Panc1 (cell line): ENCODE measurements at regions not wholly inside any gene's neighbourhood (a gene's known extent, or its start where the extent isn't known, plus 50 kb on each side); places are given as distances from the start of the nearest gene placed in this dataset.

Experiments
- ATAC-seq: fragments of 200-7000 bp; cut with Tn5 transposase; 2 replicates; pipeline ENCODE4 v1.9.1; 2020; ENCODE audit warnings: mild to moderate bottlenecking, moderate library complexity
- BruUV-seq: library from RNA; stranded (reverse); fragments of 400-500 nt; replicated peaks from 2 replicates; lab custom pipeline; 2021; lab: Mats Ljungman, UMichigan
- CTCF ChIA-PET: fragments of 300-600 bp; sonication (Branson Sonifier 250); formaldehyde crosslinking; loops from one replicate; lab custom pipeline; 2022; ENCODE audit warnings: antibody characterized with exemption; lab: Charles Lee
- POLR2A ChIA-PET: fragments of 300-600 bp; sonication (Branson Sonifier 250); formaldehyde crosslinking; loops from one replicate; lab custom pipeline; 2022; ENCODE audit warnings: antibody characterized with exemption; lab: Charles Lee
- DNase-seq: peaks from one replicate; pipeline ENCODE4 v3.0.0-alpha.2; 2010; ENCODE audit warnings: low read depth, low spot score
- H3K27ac ChIP-seq: 2 replicates; pipeline ENCODE4 v1.5.1; 2011; ENCODE audit warnings: mild to moderate bottlenecking, low read length, inconsistent platforms
- H3K27me3 ChIP-seq: fragments of 200-500 bp; sonication (Bioruptor generic); 2 replicates; pipeline ENCODE4 v1.6.0; 2014; ENCODE audit warnings: low read length, inconsistent platforms; ENCODE audit not compliant: control insufficient read depth, insufficient read depth
- H3K36me3 ChIP-seq: fragments of 200-500 bp; sonication (Bioruptor generic); 2 replicates; pipeline ENCODE4 v1.5.1; 2014; ENCODE audit warnings: inconsistent platforms, mild to moderate bottlenecking, low read length, moderate library complexity; ENCODE audit not compliant: control insufficient read depth, insufficient read depth
- H3K4me1 ChIP-seq: 2 replicates; pipeline ENCODE4 v1.5.1; 2011; ENCODE audit warnings: inconsistent platforms, mild to moderate bottlenecking, low read length, moderate library complexity; ENCODE audit not compliant: control insufficient read depth, insufficient read depth
- H3K4me3 ChIP-seq, 2 experiments: 2 replicates each; pipeline ENCODE4 v1.5.1; 2011 to 2012; ENCODE audit warnings: low read depth in 2 of 2, low read length in 2 of 2, mild to moderate bottlenecking in 2 of 2, inconsistent platforms in 1 of 2, moderate library complexity in 1 of 2
- H3K9me3 ChIP-seq: fragments of 200-500 bp; sonication (Bioruptor generic); 2 replicates; pipeline ENCODE4 v1.5.1; 2014; ENCODE audit warnings: low read depth, mild to moderate bottlenecking, inconsistent platforms, low read length, moderate library complexity; ENCODE audit not compliant: control insufficient read depth, insufficient read depth
- POLR2AphosphoS5 ChIP-seq: IDR thresholded peaks from 2 replicates; pipeline ENCODE4 v1.6.1; 2012; ENCODE audit warnings: mild to moderate bottlenecking, low read depth, low read length, moderate library complexity
- SIN3A ChIP-seq: IDR thresholded peaks from 2 replicates; pipeline ENCODE4 v1.6.1; 2012; ENCODE audit warnings: low read depth, mild to moderate bottlenecking, low read length, moderate library complexity, borderline replicate concordance; ENCODE audit not compliant: insufficient read depth
- TCF7L2 ChIP-seq: IDR thresholded peaks from 2 replicates; pipeline ENCODE4 v1.6.1; 2011; ENCODE audit warnings: mild to moderate bottlenecking, low read depth, low read length, inconsistent platforms
- in situ Hi-C: cut with HindIII; loops from 2 replicates; pipeline ENCODE4 v1.10.0; 2016; ENCODE audit warnings: low sequenced_read_pairs, low pct_unique_long_range_greater_than_20kb
- intact Hi-C: fragments of 100-400 bp; cut with micrococcal nuclease; formaldehyde crosslinking; loops from one replicate; pipeline ENCODE4 v1.10.0; 2022; ENCODE audit not compliant: unreplicated experiment
- TF ChIP-seq, protein P1 (sequence below): fragments of 450-650 bp; IDR thresholded peaks from 2 replicates; pipeline ENCODE4 v1.5.1; 2017; ENCODE audit warnings: mild to moderate bottlenecking
- TF ChIP-seq, protein P2 (sequence below), 2 experiments: IDR thresholded peaks; 2 replicates each; pipeline ENCODE4 v1.6.1; 2011 to 2012; ENCODE audit warnings: low read depth in 2 of 2, control low read depth in 1 of 2, low read length in 1 of 2, mild to moderate bottlenecking in 1 of 2, moderate library complexity in 1 of 2; ENCODE audit not compliant: insufficient read depth in 1 of 2

DNA sequence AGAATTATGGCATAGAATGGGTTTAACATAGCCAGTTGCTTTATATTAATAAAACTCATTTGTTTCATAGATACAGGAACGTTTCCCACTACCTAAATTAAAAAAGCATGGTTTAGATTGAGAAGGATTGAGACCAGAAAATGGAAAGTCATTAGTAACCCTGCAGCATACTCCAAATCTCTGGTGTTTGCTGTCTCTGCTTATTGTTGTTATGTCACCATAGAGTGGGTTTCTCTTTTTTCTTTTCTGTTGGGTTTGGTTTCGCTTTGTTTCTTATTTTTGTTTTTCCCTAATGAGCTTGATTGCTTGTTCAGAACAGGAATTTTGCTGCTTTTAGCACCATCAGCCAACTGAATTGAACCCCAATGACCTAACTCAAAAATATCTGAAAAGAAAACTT lies 1034.8 kb downstream of the MAT2B start:
- intact Hi-C loops (no loop called here), in situ Hi-C loops (no loop called here)
- DNase-seq, result no peak
- H3K4me3 ChIP-seq, result no peak overlapping the region
- BruUV-seq, result no TSS peak
- no peak overlapping the region for H3K27ac ChIP-seq
- H3K27me3 ChIP-seq, result no peaks in the 10 kb centered on the region
- no peak for ATAC-seq
- no peaks in the 10 kb centered on the region for H3K4me1 ChIP-seq
- H3K9me3 ChIP-seq, result no peaks in the 10 kb centered on the region
- ChIA-PET POLR2A (no interaction called here), CTCF (no interaction called here)
- no peaks in the 10 kb centered on the region for H3K36me3 ChIP-seq
- no peak for TF ChIP-seq TCF7L2
- TF ChIP-seq, protein P1, sequence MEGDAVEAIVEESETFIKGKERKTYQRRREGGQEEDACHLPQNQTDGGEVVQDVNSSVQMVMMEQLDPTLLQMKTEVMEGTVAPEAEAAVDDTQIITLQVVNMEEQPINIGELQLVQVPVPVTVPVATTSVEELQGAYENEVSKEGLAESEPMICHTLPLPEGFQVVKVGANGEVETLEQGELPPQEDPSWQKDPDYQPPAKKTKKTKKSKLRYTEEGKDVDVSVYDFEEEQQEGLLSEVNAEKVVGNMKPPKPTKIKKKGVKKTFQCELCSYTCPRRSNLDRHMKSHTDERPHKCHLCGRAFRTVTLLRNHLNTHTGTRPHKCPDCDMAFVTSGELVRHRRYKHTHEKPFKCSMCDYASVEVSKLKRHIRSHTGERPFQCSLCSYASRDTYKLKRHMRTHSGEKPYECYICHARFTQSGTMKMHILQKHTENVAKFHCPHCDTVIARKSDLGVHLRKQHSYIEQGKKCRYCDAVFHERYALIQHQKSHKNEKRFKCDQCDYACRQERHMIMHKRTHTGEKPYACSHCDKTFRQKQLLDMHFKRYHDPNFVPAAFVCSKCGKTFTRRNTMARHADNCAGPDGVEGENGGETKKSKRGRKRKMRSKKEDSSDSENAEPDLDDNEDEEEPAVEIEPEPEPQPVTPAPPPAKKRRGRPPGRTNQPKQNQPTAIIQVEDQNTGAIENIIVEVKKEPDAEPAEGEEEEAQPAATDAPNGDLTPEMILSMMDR, result no peak
- TF ChIP-seq, protein P2, sequence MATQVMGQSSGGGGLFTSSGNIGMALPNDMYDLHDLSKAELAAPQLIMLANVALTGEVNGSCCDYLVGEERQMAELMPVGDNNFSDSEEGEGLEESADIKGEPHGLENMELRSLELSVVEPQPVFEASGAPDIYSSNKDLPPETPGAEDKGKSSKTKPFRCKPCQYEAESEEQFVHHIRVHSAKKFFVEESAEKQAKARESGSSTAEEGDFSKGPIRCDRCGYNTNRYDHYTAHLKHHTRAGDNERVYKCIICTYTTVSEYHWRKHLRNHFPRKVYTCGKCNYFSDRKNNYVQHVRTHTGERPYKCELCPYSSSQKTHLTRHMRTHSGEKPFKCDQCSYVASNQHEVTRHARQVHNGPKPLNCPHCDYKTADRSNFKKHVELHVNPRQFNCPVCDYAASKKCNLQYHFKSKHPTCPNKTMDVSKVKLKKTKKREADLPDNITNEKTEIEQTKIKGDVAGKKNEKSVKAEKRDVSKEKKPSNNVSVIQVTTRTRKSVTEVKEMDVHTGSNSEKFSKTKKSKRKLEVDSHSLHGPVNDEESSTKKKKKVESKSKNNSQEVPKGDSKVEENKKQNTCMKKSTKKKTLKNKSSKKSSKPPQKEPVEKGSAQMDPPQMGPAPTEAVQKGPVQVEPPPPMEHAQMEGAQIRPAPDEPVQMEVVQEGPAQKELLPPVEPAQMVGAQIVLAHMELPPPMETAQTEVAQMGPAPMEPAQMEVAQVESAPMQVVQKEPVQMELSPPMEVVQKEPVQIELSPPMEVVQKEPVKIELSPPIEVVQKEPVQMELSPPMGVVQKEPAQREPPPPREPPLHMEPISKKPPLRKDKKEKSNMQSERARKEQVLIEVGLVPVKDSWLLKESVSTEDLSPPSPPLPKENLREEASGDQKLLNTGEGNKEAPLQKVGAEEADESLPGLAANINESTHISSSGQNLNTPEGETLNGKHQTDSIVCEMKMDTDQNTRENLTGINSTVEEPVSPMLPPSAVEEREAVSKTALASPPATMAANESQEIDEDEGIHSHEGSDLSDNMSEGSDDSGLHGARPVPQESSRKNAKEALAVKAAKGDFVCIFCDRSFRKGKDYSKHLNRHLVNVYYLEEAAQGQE (IDR thresholded peaks at IDR 0.05; ENCODE audit: insufficient read depth in 1 of 2, low read depth in 2 of 2, low read length in 1 of 2), result no peak
- TF ChIP-seq POLR2AphosphoS5, result no peak
- TF ChIP-seq SIN3A, result no peak

DNA sequence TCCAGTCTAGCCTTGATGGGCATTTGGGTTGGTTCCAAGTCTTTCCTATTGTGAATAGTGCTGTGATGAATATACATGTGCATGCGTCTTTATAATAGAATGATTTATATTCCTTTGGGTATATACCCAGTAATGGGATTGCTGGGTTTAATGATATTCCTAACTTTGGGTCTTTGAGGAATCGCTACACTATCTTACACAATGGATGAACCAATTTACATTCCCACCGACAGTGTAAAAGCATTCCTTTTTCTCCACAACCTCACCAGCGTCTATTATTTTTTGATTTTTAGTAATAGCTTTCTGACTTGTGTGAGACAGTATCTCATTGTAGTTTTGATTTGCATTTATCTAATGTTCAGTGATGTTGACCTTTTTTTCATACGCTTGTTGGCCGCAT lies 1040.1 kb downstream of the MAT2B start:
- ChIA-PET CTCF (no interaction called here), POLR2A (no interaction called here)
- in situ Hi-C loops (no loop called here), intact Hi-C loops (no loop called here)
- H3K27ac ChIP-seq, result no peak overlapping the region
- H3K4me3 ChIP-seq, result no peak overlapping the region
- no peaks in the 10 kb centered on the region for H3K9me3 ChIP-seq
- H3K36me3 ChIP-seq, result no peaks in the 10 kb centered on the region
- TF ChIP-seq POLR2AphosphoS5 (no peak), SIN3A (no peak), TCF7L2 (no peak)
- TF ChIP-seq, protein P2 (IDR thresholded peaks at IDR 0.05; ENCODE audit: insufficient read depth in 1 of 2, low read depth in 2 of 2, low read length in 1 of 2), result no peak
- TF ChIP-seq, protein P1, result no peak
- ATAC-seq, result no peak
- no peaks in the 10 kb centered on the region for H3K4me1 ChIP-seq
- no peaks in the 10 kb centered on the region for H3K27me3 ChIP-seq
- no peak for DNase-seq
- BruUV-seq, result no TSS peak
